HG03432 (cell line): ENCODE measurements at regions not wholly inside any gene's neighbourhood (a gene's known extent, or its start where the extent isn't known, plus 50 kb on each side); places are given as distances from the start of the nearest gene placed in this dataset.

Experiments
- ATAC-seq: cut with Tn5 transposase; IDR thresholded peaks from one replicate; pipeline ENCODE4 v1.9.1; 2021; ENCODE audit warnings: mild to moderate bottlenecking, moderate library complexity; ENCODE audit not compliant: unreplicated experiment

- peak; percentile 53 for ATAC-seq
These were observed 159.6 kb upstream of the ANK2 start for GRCh38 chr4:112889619-112890527.

DNA sequence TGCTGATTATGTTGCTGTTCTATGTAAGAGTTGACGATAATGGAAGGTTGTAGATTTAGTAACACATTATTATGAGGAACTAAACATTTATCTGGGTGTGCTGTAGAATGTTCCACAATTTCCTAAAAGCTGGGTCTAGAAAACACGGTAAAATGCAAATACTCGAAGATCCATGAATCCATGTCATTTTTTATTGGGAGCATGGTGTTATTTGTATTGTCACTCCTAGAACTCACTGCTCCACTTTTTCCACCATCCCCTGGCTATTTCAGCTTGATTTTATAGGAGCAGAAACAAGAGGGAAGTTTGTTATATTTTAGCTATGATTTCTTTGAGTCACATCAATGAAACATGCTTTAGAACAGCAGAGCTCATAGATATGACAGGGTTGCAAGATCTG, 155.0 kb upstream of the ANK2 start:
- no peak for ATAC-seq

- no peak for ATAC-seq
These were observed 154.5 kb upstream of the ANK2 start for GRCh38 chr4:112894951-112895350.

DNA sequence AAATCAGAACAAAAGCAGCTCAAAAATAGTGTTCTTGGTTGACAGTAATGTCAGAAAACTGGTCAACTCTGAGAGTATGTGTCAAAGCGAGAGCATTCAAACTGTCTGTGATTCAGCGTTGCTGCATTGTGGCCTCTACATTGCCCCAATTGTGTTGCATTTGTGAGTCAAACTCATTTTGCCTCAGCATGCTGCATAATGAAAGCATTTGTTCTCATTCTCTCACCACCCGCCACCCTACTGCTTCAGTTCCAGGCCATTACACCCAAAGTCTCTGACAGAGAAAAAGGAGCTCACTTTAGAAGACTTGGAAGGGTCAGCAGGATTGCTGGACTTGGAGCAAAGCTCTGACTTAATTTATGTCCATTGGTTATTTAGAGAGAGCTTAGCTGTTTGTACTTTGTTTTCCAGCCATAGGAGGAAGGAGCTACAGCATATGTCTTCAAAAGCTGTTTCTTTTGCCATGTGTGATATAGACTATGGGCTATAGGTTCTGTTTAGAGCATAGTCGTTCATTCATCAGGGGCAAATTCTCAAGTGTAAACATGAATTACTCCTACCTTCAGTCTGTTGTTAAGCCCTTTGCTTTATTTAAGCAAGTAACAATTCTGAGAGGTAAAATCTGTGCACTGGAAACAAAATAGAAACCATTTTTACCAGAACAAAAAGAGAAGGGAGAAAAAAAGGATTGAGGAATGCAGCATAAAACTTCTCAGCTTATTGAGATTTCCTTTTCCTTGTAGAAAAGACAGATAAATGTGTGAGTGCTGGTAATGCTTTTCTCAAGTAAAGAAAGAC, 153.4 kb upstream of the ANK2 start:
- ATAC-seq = peak; percentile 75

- no peak for ATAC-seq
These were observed 152.8 kb upstream of the ANK2 start for GRCh38 chr4:112896609-112897190.

DNA sequence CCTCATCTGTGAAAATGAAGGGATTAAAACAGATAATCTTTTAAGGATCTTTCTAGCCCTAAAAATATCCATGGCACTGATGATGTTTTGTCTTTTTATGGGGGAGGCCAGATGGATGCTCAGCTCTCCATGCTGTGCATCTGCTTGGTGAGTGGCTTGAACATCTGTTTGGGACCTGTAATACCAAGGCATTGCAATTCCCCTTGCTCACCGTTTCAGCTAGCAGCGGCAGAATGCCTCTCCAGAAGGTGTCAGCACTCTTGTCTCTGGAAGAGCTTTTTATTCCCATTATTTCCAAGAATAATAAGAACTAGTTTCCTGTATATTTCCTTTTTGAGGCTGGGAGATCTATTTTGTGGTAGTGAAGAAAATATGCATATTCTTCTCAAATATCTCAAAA, 151.9 kb upstream of the ANK2 start:
- no peak for ATAC-seq

DNA sequence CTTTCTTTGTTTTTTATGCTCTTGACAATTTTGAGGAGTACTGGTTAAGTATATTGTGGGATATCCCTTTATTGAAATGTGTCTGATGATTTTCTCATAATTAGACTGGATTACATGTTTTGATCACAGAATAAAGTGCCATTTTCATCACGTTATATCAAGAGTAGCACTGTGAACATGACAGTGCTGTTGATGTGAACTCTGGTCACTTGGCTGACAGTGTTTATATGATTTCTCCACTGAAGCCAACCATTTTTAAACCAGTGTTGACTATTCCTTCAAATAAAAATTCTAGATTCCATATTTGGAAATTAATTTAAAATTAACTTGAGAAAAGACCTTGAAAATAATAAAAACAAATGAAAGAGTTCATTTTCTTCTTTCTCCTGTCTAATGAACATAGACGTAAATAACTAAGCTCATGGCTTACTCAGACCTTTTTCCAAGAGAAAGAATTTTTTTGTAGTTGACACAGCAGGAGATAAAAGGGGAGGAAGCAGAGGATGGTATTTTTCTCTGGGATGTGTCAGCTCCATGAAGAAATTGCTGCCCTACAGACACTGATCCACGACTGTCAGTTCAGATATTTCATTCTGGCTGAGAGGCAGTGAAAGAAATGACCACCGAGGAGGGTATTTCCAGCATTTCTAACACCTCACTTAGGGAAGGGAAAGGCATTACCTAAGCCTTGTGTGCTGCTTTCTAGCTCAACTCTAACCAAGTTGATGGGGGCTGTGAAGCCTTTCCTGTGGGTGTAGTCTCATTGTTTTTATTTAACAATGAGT, 150.9 kb upstream of the ANK2 start:
- peak; percentile 38 for ATAC-seq

DNA sequence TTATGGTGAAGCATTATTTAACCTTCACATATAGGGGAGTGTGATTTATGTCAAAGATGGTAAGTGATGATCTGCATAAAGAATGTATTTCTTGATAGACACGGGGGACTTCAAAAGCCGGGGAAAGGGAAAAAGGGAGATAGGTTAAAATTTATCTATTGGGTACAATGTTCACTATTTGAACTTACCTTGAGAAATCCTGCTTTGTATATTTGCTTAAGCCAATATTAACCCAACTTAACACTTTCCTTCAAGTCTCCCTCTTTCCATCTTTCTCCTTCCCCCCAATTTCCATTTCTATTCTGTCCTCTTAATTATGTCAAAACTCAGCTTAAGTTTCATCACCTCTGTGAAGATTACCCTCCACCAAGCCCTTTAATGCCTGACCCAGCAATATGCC, 149.0 kb upstream of the ANK2 start:
- ATAC-seq = no peak

GRCh38 chr4:112901962-112902411, 147.5 kb upstream of the ANK2 start:
- ATAC-seq = no peak

- ATAC-seq = no peak
These were observed 143.7 kb upstream of the ANK2 start for GRCh38 chr4:112905728-112906127.

DNA sequence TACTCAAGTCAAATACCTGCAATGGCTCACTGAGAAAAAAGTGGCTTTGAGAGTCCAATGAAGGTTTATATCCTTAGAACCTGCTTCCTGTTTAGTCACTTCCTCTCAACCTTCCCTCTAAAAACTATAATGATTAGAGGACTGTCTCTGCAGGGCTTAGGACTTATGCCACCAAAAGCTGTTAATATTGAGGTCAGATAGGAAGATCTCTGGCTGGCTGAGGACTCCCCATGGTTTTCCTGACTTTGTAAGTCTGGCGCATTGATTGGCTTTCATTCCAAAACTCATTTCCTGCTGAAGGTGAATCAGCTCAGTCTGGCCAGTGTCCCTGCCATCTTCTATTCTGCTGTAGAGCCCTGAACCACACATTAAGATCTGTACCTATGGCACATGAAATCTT, 140.9 kb upstream of the ANK2 start:
- no peak for ATAC-seq

DNA sequence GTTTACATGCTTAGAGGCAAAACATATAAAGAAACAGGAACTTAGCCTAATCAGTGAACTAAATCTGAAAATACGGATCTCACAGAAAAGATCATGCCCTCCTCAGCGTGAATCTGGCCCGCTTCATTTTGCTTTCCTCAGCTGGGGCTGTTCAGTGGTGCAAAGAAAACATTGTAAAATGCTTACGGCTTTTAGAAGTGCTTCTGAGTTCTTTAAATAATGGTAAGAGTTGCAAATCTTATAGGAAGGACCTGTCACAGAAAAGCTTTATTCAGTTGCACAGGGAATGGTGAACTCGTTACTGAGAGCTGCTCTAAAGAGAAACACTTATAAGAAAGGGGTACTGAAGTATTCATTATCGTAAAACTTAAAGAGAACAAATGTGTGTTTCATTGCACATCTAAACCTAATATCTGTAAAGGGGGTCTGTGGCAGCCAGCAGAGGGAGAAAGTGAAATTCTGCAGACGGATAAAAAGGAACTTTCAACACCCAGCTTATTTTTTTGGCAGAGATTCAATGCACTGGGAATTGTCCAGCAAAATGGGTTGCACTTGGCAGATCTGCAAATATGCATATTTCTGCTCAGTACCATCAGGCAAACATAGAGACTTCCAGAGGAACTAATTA, 139.2 kb upstream of the ANK2 start:
- peak; percentile 63 for ATAC-seq

GRCh38 chr4:112916868-112917267, 132.6 kb upstream of the ANK2 start:
- no peak for ATAC-seq

DNA sequence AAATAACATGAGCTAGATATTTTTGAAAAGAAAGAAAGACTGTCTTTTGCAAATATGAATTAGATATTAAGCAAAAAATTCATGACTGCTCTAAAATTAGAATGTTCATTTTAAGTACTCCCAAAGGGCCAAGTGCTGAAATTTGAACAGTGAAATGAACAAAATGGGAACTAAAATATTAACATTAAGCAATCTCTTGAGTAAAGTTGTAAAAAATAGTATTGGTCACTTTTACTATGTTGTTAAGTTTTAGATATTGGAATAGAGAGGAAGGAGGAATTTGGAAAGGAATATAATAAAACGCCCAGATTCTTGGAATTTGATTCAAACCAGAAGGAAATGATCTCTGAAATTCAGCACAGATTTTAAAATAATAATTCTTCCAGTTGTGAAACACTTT, 125.9 kb upstream of the ANK2 start:
- no peak for ATAC-seq

DNA sequence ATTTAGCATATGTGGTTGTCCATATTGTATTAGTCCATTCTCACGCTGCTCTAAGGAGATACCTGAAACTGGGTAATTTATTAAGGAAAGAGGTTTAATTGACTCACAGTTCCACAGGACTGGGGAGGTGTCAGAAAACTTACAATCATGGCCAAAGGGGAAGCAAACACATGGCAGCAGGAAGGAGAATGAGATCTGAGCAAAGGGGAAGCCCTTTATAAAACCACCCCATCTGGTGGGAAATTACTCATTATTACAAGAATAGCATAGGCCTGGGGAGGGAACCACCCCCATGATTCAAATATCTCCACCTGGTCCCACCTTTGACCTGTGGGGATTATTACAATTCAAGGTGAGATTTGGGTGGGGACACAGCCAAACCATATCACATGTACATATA, 122.6 kb upstream of the ANK2 start:
- no peak for ATAC-seq

- ATAC-seq = no peak
These were observed 121.9 kb upstream of the ANK2 start for GRCh38 chr4:112927544-112927943.

- no peak for ATAC-seq
These were observed 118.5 kb upstream of the ANK2 start for GRCh38 chr4:112931001-112931400.

- ATAC-seq = no peak
These were observed 115.7 kb upstream of the ANK2 start for GRCh38 chr4:112933790-112934189.

DNA sequence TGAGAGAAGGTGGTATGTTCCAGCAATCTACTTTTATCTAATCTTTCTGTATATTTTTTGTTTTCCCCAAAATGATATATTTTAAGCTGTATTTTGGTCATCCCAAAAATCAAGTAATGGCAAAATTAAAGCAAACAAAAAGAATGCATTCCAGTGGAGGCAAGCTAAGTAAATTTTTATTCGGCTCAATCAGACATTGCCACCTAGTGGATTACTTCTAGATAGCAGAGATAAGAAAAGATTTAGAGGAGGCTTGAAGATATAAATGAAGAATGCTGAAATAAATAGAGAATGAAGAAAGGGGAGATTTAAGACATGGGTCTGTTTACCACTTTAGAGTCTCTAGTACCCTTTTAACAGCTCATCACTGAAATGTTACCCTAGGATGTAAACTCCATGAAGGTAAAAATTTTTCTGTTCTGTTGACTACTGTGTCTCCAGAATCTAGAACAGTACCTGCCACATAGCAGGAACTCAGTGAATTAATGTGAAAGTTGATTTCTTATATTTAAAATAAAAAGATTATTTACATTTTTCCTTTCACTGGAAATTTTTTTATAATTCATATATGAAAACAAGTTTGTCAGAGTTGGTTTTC, 110.9 kb upstream of the ANK2 start:
- peak; percentile 59 for ATAC-seq

- no peak for ATAC-seq
These were observed 109.6 kb upstream of the ANK2 start for GRCh38 chr4:112939901-112940300.
